ENCODE measurements at regions not wholly inside any gene's neighbourhood (a gene's known extent, or its start where the extent isn't known, plus 50 kb on each side); places are given as distances from the start of the nearest gene placed in this dataset.

DNA sequence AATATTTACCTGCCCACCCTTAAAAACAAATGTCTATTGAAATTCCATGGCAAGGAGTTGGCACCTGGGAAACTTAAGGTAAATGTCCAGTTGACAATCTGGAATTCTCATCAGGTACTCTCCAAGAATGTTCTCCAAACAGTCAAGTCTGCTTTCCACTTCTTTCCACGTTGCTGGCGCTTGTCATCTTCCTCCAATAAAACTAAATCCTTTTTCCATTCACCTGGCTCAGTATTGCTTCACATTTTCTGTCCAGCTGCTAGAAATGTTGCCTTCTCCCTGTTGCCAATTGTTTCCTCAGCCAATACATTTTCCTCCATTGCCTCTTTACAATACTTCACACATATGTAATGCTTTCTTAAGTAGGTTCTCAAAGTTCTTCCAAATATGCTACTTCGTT is 1288.1 kb upstream of the MAP3K7 start:
- TF ChIP-seq, protein P1, sequence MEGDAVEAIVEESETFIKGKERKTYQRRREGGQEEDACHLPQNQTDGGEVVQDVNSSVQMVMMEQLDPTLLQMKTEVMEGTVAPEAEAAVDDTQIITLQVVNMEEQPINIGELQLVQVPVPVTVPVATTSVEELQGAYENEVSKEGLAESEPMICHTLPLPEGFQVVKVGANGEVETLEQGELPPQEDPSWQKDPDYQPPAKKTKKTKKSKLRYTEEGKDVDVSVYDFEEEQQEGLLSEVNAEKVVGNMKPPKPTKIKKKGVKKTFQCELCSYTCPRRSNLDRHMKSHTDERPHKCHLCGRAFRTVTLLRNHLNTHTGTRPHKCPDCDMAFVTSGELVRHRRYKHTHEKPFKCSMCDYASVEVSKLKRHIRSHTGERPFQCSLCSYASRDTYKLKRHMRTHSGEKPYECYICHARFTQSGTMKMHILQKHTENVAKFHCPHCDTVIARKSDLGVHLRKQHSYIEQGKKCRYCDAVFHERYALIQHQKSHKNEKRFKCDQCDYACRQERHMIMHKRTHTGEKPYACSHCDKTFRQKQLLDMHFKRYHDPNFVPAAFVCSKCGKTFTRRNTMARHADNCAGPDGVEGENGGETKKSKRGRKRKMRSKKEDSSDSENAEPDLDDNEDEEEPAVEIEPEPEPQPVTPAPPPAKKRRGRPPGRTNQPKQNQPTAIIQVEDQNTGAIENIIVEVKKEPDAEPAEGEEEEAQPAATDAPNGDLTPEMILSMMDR (IDR thresholded peaks at IDR 0.05; ENCODE audit: low read depth, low read length), result no peak
- TF ChIP-seq POLR2A (IDR thresholded peaks at IDR 0.05; ENCODE audit: extremely low read depth, insufficient read length), result no peak
- TF ChIP-seq, protein P2, sequence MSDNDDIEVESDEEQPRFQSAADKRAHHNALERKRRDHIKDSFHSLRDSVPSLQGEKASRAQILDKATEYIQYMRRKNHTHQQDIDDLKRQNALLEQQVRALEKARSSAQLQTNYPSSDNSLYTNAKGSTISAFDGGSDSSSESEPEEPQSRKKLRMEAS (IDR thresholded peaks at IDR 0.05; ENCODE audit: low read depth, low read length), result no peak
- TF ChIP-seq MYC (IDR thresholded peaks at IDR 0.05; ENCODE audit: low read depth, low read length), result no peak
